ENCODE measurements at regions not wholly inside any gene's neighbourhood (a gene's known extent, or its start where the extent isn't known, plus 50 kb on each side); places are given as distances from the start of the nearest gene placed in this dataset.
A peak's percentile ranks its signal among the peaks of the same experiment; 100 is the strongest.

GRCh38 chr2:8197101-8197500 is 484.8 kb upstream of the ID2 start:
- DNase-seq, result no peak

GRCh38 chr2:8197825-8198224 is 484.0 kb upstream of the ID2 start:
- no peak for DNase-seq

GRCh38 chr2:8198766-8199382 is 483.0 kb upstream of the ID2 start:
- DNase-seq, result no peak

- DNase-seq, result no peak
Measured at GRCh38 chr2:8202132-8202531, 479.7 kb upstream of the ID2 start.

- DNase-seq, result peak; percentile 20
Measured at GRCh38 chr2:8203364-8203763, 478.5 kb upstream of the ID2 start.

GRCh38 chr2:8204711-8205110 is 477.1 kb upstream of the ID2 start:
- DNase-seq, result no peak

- DNase-seq, result no peak
Measured at GRCh38 chr2:8209494-8209893, 472.4 kb upstream of the ID2 start.

GRCh38 chr2:8211384-8211783 is 470.5 kb upstream of the ID2 start:
- no peak for DNase-seq

- DNase-seq, result no peak
Measured at GRCh38 chr2:8212239-8212638, 469.6 kb upstream of the ID2 start.

GRCh38 chr2:8214036-8214615 is 467.7 kb upstream of the ID2 start:
- DNase-seq, result no peak

- DNase-seq, result no peak
Measured at GRCh38 chr2:8215159-8215863, 466.5 kb upstream of the ID2 start.

GRCh38 chr2:8215982-8216381 is 465.9 kb upstream of the ID2 start:
- DNase-seq, result no peak

- no peak for DNase-seq
Measured at GRCh38 chr2:8216397-8216796, 465.5 kb upstream of the ID2 start.

GRCh38 chr2:8217468-8218030 is 464.3 kb upstream of the ID2 start:
- DNase-seq, result no peak

GRCh38 chr2:8219096-8219495 is 462.8 kb upstream of the ID2 start:
- DNase-seq, result peak; percentile 15

GRCh38 chr2:8219631-8220355 is 462.1 kb upstream of the ID2 start:
- DNase-seq, result no peak

- DNase-seq, result no peak
Measured at GRCh38 chr2:8222979-8223694, 458.7 kb upstream of the ID2 start.

- DNase-seq, result no peak
Measured at GRCh38 chr2:8223695-8224346, 458.0 kb upstream of the ID2 start.

- DNase-seq, result no peak
Measured at GRCh38 chr2:8224347-8225190, 457.3 kb upstream of the ID2 start.

- no peak for DNase-seq
Measured at GRCh38 chr2:8225266-8225665, 456.6 kb upstream of the ID2 start.

GRCh38 chr2:8225798-8226197 is 456.1 kb upstream of the ID2 start:
- no peak for DNase-seq
